ENCODE measurements at regions not wholly inside any gene's neighbourhood (a gene's known extent, or its start where the extent isn't known, plus 50 kb on each side); places are given as distances from the start of the nearest gene placed in this dataset.

DNA sequence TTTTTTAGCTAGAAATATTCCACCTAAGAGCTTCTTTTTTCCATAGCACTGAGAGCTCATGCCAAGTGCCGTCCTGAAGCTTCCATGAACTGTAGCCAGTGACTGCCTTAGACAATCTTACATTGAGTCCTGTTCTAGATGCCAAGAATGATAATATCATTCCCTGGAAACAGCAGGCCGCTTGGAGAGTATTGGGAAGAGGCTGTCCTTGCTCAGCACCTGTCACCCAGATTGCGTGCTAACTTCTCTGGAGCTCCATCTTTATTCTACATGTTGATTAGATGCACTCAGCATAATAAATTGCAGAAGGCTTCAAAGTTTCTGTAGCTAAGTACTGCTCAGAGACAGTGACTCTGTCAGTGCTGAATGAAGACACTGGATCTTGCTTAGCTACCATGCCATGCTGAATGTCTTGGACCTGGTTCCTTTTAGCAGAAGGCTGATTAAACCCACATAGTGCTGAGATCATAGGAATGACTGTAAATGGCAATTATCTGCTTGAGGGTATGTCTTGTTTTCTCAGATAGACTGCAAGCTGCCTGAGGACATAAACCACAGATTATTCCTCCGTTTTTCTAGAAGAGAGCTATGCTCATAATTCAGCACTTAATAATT lies 83.1 kb upstream of the IRF2BP2 start:
- no peak for TF ChIP-seq TAF1 (IDR thresholded peaks at IDR 0.05; ENCODE audit: low read depth, low read length)
- TF ChIP-seq POLR2AphosphoS5 (IDR thresholded peaks at IDR 0.05; ENCODE audit: low read depth, low read length): no peak
- TF ChIP-seq POLR2A (IDR thresholded peaks at IDR 0.05; ENCODE audit: low read depth, low read length): no peak
- TF ChIP-seq POU2F2 (IDR thresholded peaks at IDR 0.05; ENCODE audit: low read depth, low read length): no peak
